Activated CD4-positive, alpha-beta T cell treated with anti-CD3 and anti-CD28 coated beads for 1 hour (primary cell): ENCODE measurements at regions not wholly inside any gene's neighbourhood (a gene's known extent, or its start where the extent isn't known, plus 50 kb on each side); places are given as distances from the start of the nearest gene placed in this dataset.
"Not testable (repeated sequence)": the region's sequence is repeated elsewhere in the genome, so short reads cannot be mapped to it uniquely, and the experiment has no call there.

Experiments
- DNase-seq: peaks from one replicate; pipeline ENCODE4 v3.0.0-alpha.2; 2020

DNA sequence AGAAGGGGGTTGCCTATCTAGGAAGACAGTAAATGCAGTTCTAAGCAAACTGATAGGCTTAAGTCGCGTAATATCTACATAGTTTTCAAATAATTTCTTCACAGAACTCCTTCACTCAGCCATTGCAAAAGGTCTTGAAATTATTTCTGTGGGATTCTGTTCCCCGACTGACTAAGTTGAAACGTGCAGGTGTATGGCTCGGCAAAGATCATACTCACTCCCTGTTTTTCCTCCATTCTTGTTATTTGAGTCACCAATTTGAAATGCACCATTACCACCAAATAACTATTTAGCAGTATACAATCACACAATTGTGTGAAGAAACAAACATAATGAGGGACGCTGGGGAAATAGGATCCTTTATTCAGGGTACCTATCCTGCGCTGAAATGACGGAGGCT lies 771.1 kb downstream of the GATA3 start:
- DNase-seq: no peak

DNA sequence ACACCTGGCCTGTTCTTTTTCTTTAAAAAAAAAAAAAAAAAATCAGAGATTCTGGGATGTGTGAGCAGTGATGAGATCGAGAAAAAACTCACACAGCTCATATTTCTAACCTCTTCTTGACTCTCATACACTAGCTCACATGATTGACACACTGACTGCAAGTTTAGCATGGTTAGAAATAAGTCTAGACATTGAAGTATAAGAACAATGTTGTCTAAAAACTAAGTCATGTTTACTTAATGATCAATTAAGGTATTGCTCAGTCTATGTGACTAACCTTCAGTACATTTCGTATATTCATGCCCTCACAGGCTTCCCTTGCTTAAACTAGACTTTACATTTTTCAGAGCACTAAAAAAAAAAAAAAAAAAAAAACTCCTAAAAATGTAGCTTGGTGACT lies 775.1 kb downstream of the GATA3 start:
- DNase-seq: no peak

GRCh38 chr10:8830048-8830447 lies 775.6 kb downstream of the GATA3 start:
- no peak for DNase-seq

DNA sequence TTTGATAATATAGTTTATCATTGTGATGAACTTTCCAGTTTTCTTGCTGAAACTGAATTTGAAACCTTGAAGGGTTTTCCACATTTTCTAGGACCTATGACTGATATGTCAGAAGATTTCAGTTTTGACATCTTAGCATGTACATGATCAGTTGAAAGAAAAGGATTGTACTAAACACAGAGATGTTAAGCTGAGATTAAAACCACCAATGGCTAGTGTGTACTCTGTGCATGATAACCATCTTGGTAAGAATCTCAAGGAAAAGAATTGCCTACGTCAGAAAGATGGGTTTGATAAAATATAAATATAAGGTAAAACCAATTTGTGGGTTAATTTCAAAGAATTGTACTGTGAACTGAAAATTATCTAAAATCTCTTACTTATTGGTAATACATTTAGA lies 776.4 kb downstream of the GATA3 start:
- no peak for DNase-seq

DNA sequence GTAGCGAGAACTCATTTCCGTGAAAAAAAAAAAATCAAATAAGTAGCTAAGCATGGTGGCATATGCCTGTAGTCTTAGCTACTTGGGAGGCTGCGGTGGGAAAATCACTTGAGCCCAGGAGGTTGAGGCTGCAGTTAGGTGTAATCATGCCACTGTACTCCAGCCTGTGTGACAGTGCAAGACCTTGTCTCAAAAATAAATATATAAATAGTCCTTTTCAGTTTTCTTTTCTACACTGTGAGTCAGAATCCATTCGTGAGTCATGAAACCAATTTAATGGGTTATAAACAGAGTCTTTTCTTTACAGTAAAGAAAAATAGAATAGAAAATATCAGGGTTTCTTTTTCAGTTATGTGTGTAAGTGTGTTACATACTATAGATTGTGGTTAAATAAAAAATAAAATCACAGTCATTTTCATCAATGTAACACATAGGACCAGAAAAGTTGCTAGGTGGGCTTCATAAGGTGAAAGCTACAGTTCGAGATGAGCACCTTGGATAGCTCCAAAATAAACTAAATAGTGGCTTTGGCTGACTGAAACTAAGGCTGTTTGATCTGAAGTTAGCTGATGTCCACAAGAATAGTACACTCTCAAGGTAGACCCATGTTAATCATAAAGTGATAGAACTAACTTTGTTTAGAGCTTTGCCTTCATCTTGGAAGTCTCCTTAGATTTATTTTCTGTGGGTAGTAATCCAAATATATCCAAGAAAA lies 781.1 kb downstream of the GATA3 start:
- DNase-seq: no peak

DNA sequence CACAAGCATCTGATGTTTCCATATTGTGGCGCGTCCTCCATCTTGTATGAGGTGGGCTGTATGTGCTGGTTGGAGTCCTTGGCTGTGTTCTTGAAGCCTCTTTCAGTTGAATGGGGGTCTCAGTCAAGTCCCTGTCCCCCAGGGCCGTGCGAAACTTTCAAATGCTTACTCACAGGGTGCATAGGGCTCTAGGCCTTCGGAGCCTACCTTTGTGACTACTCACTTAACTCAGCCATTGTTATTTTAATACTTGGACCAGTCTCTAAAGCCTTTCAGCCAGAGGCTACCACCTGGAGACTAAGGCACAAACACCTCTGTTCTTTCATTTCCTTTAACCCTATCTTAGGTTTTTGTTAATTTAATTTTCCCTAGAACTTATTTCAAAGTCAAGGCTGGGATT lies 785.9 kb downstream of the GATA3 start:
- no peak for DNase-seq

DNA sequence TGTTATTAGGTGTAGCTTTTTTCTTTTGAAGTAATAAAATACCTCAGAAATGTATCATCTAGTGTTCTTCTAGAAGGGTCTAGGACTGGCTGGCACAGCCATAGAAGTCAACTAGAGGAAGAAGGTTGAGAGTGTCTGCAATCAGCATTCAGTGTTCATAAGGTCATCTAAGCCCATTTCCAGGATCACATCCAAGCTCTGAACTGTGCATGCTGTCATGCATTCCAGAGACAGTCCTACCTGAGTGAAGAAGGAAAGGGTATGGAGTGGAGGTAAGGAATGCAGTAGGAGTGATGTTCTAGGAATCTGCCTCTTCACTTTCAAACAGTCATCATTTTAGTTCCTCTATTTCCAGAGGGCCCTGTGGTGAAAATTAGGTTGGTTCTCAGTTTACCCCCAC lies 789.7 kb downstream of the GATA3 start:
- no peak for DNase-seq

DNA sequence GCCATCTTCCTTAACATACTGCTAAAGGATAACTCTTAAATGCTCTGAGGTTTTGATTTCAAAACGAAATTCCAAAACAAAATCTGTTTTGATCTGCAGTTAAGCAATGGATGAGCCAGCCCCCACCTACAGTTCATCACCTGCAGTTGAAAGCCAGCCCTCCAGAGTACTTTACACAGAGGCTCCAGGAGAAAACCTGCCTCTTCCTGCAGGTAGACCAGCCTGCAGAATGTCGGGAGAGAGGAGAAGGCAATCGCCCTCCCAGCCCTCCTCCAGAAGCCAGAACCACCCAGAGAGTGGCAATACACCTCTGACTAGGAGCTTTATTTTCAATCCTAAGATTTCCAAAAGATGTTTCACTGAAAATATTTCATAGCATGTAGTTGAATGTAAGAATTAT lies 798.1 kb downstream of the GATA3 start:
- no peak for DNase-seq

DNA sequence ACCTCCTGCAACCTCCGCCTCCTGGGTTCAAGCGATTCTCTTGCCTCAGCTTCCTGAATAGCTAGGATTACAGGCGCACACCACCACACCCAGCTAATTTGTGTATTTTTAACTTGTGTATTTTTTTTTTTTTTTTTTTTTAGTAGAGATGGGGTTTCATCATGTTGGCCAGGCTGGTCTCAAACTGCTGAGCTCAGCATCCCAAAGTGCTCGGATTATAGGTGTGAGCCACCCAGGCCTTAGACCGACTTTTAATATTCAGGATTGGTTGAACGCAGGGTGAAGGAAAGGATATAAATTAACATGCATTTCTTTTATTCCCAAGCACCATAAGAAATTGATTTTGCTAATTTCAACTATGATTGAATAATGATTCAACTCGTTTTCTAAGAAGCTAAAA lies 798.6 kb downstream of the GATA3 start:
- no peak for DNase-seq

GRCh38 chr10:8868924-8869323 lies 814.4 kb downstream of the GATA3 start:
- DNase-seq: not testable (repeated sequence)

DNA sequence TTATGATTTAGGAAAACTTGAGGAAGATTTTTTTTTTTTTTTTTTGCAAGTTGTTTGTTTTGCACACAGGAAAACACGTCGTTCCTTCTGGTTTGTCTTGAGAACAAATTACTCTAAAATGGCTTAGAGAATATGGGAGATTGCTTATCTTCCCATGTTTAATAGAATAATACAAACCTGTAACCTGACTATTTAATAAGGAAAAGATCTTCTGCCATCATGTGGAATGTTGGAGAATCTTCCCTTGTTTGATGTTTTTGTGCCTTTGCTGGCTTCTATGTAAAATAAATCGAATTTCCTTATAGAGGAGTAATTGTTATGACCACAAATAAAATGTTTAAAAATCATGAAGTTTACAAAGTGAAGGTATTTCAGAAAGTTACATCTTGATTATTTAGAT lies 818.8 kb downstream of the GATA3 start:
- DNase-seq: no peak

DNA sequence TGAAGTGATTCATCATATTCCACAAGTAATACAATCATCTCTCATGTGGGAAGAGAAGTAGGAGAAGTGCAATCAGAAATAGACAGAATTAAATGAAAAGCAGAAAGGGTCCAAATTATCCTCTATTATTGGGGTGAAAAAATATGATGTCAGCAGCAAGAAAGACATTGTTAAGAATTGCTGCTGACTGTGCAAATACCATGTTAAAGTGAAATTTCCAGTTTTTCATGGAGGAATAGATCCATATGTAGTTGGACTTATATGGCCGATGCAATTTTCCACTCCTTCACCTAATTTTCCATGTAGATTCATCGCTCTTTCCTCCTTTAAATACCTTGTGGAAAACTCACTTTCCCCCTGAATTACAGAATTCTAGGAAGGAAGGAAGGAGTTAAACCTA lies 819.8 kb downstream of the GATA3 start:
- no peak for DNase-seq

DNA sequence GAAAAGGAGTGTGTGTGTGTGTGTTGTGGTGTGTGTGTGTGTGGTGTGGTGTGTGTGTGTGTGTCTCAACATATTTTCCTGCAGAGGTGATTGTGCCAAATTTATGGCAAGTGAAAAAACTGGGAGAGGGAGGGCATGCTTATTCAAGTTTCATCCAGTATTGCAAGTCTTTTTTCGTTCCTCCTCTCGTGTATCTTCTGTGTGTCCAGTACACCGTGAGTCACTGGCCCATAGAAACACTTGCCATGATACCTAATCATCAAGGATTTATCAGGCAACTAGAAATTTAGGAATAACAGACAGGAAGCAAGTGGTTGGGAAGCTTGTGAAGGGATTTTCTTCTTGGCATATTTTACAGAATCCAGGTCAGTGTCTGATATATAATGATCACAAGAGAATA lies 820.5 kb downstream of the GATA3 start:
- no peak for DNase-seq

GRCh38 chr10:8876171-8876570 lies 821.7 kb downstream of the GATA3 start:
- DNase-seq: no peak

GRCh38 chr10:8889538-8889937 lies 835.0 kb downstream of the GATA3 start:
- no peak for DNase-seq

DNA sequence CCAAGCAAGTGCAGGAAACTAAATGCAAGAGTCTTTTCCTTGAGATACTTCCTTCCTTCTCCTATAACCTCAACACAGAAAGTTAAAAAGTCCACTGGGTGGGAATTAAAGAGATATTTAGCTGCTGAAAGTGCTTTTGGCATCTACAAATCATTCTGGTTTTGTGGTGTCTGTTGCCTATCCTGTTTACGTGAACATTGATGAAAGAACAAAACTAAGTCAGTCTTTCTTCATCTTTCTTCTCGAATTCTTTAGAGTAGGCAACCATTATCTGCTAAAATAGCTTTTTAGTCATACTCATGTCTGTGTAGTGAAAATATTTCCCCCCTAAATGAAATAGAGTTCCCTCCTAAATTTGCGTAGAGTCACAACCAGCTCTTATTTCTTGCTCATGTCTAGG lies 838.6 kb downstream of the GATA3 start:
- no peak for DNase-seq

DNA sequence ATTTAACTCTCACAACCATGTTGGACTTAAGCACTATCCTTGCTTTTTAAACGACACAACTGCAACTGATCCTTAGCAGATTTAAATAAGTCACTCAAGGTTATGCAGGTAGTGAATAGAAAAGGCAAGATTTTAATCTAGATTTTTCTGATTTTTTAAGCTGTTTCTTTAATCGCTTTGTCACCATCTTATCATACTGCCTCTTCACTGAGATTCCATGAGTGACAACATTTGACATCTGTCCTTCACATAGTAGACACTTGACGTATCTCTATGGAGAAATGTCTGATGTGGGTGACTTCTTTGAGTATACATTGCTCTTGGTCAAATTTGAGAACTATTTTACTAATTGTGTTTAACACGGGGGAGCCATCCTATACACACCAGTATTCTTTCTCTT lies 839.7 kb downstream of the GATA3 start:
- DNase-seq: no peak

DNA sequence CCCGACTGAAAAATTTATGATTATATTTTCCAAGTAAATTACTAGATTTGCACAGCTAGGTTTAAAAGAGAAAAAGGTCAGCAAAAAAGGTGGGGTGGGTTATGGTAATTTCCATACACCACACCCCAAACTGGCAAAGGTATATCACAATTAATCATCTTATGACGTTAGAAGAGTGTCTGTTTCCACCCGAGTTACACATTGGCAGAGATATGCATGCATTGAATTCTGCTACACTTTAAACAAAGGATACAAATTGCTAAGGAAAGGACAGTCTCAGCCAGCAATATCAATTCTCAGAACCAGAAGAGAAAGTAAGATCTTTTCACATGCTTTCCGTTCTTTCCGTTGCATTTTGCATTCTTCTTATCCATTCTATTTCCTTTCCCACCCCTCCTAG lies 843.3 kb downstream of the GATA3 start:
- no peak for DNase-seq

DNA sequence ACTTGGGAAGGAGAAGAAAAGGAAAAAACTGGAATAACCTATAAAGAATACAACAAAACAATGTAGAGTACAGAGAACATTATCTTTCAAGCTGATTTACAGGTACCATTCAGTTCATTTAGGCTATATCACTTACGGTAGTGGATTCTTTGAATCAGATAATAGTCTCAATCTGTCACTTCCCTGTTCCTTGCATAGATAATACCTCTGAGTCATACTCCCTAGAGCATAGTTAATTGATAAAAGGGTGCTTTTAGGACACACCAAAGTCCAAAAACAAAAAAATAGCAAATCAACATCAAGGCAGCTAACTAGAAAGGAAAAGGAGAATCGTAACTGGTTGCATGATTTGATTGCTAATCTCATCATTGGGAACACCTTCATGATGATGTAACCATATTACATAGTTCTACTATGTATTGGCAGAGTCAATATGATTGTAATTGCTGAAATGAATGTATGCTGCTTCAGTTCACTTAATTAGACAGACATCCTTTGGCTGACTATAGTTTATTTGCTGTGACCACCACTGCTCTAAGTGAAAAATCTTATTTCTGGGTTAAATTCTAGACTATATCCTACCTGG lies 844.4 kb downstream of the GATA3 start:
- no peak for DNase-seq

DNA sequence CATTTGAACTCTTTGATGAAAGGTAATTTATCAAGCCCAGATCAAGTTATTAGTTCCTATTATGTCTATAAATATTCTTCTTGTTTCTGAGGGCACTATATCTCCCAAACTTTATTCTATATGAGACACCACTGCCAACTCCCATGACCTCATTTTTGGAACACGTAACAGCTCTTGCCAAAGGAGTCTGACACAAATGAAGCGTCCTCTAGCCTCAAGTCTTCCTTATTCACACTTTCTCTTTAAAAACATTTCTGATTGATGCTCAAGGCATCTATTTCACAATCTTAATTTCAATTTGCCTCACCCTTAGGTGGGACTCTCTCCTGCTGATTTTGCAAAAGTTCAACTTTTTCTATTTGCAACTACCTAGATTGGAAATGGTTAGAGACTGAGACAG lies 848.4 kb downstream of the GATA3 start:
- no peak for DNase-seq

DNA sequence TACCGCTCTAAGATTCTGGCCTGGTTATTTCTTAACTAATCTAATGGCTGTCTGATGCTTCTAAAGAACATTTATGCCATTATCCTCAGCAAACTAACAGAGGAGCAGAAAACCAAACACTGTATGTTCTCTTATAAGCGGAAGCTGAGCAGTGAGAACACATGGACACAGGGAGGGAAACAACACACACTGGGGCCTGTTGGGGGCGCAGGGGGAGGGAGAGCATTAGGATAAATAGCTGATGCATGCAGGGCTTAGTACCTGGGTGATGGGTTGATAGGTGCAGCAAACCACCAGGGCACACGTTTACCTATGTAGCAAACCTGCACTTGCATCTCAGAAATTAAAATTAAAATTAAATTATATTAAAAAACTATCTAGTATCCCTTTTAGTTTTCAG lies 853.5 kb downstream of the GATA3 start:
- DNase-seq: no peak

DNA sequence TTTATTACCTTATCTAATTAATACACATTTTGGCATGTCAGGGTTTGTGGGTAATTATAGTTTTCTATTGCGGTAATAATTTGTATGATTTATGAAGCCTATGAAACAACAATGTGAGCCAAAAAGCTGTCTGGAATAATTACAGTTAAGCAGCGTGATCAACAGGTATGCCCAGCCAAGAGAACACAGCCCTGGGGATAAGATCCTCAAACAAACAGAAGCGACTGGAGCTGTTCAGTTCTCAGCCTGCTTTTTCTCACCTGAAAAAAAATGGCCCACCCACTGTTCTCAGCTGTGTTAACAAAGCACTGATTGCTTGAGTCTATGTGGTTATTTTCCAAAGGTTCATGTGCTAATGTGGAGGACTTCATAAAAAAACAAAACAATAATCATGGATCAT lies 855.8 kb downstream of the GATA3 start:
- no peak for DNase-seq

DNA sequence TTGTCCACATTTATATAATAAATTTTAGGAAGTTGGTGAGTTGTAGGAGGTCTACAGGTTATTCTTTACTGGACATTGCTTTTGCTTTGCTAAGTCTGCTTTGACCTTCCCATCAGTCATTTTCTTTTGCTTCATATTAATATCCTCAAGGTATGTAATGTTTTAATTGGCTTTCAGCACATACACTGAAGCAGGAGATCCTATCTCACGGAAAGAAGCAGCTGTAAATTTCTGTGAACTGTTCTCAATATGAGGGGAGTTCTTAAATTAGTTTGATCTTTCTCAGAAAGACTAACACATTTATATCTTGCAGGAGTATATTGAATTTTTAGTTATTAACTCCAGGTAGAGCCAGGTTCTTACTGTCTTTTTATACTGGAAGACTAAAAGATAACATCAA lies 856.5 kb downstream of the GATA3 start:
- no peak for DNase-seq

- DNase-seq: no peak
Observed at GRCh38 chr10:8912108-8912507, 857.6 kb downstream of the GATA3 start.

GRCh38 chr10:8913720-8914119 lies 859.2 kb downstream of the GATA3 start:
- DNase-seq: no peak
